ENCODE measurements at regions not wholly inside any gene's neighbourhood (a gene's known extent, or its start where the extent isn't known, plus 50 kb on each side); places are given as distances from the start of the nearest gene placed in this dataset.

DNA sequence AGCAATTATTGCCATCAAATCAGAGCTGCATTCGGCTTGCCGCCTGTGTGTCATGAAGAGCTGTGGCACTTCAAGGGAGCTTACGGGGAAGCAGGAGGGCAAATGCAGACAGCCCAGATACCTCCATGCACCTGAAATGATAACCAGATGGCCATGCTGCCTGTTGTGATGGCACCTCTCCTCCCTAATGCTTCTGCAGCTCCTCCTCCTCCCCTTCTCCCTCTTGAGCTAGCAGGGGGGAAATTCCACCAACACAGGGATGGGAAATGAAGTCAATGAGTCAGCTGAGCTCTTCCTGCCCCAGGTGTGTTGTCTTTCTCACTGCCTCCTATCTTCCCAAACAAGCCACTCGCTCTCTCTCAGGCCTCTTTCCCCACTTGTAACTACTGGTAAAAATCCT, 565.0 kb downstream of the BCOR start:
- WGBS, 2 donors: 91 to 92% methylated on average over 4 of the region's 4 CpGs
- H3K36me3 ChIP-seq: no peaks in the 10 kb centered on the region
- no peak for DNase-seq
- no peak overlapping the region for H3K4me3 ChIP-seq
- no peak for ATAC-seq
- H3K27ac ChIP-seq: no peak overlapping the region
- peaks cover 0 to 31% (median 0%) of the 10 kb centered on the region in 7 donors for H3K27me3 ChIP-seq
- TF ChIP-seq, protein P1, sequence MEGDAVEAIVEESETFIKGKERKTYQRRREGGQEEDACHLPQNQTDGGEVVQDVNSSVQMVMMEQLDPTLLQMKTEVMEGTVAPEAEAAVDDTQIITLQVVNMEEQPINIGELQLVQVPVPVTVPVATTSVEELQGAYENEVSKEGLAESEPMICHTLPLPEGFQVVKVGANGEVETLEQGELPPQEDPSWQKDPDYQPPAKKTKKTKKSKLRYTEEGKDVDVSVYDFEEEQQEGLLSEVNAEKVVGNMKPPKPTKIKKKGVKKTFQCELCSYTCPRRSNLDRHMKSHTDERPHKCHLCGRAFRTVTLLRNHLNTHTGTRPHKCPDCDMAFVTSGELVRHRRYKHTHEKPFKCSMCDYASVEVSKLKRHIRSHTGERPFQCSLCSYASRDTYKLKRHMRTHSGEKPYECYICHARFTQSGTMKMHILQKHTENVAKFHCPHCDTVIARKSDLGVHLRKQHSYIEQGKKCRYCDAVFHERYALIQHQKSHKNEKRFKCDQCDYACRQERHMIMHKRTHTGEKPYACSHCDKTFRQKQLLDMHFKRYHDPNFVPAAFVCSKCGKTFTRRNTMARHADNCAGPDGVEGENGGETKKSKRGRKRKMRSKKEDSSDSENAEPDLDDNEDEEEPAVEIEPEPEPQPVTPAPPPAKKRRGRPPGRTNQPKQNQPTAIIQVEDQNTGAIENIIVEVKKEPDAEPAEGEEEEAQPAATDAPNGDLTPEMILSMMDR (IDR thresholded peaks at IDR 0.05): no peak
- intact Hi-C loops (cut with DNase I): no loop called here
- H3K4me1 ChIP-seq: no peaks in the 10 kb centered on the region
- peaks cover 0 to 6% (median 0%) of the 10 kb centered on the region in 11 donors for H3K9me3 ChIP-seq

DNA sequence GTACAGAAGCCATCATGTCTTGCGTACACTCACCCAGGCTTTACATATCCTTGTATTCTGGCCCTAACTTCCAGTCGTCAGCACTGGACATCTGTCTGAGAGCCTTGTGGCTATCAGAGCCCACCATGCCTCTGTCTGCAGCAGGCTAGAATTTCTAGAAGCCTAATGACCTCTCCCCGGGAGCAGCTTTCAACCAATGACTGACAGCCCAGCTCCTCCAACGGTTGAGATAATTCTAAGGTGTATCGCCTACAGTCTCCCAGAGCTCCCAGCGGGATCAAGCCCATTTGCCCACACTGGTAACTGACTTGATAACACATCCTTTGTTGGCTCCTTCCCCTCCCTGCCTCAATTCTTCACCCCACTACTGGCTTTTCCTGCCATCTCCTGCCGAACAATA, 562.8 kb downstream of the BCOR start:
- intact Hi-C loops (cut with DNase I): no loop called here
- Histone ChIP-seq H3K4me1 (no peaks in the 10 kb centered on the region), H3K4me3 (no peak overlapping the region), H3K36me3 (no peaks in the 10 kb centered on the region), H3K27me3 (peaks cover 0 to 37% (median 0%) of the 10 kb centered on the region in 7 donors), H3K9me3 (peaks cover 0 to 6% (median 0%) of the 10 kb centered on the region in 11 donors), H3K27ac (no peak overlapping the region)
- no peak for ATAC-seq
- WGBS, 2 donors: 89 to 95% methylated on average over 6 to 7 of the region's 7 CpGs
- no peak for DNase-seq
- TF ChIP-seq, protein P1 (IDR thresholded peaks at IDR 0.05): no peak

DNA sequence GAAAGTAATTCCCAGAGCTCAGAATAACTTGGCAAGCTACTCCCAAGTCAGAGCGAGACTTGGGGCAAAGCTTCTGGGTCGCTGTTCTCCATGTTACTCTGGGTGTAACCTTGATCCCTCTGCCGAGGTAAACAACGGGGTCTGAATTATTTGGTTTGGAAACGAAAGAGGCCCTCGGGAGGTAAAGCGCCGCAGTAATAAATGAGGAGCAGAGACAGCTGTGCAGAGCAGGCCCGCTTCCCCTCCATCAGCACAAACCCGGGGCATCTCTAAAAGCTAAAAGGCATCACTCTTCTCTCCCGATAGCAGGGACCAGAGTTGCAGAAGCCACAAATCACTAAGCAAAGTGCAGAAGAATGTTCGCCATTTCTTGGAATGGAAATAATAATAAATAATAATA, 561.5 kb downstream of the BCOR start:
- no peak for ATAC-seq
- H3K4me1 ChIP-seq: no peaks in the 10 kb centered on the region
- no peak overlapping the region for H3K4me3 ChIP-seq
- no peak overlapping the region for H3K27ac ChIP-seq
- DNase-seq: no peak
- H3K36me3 ChIP-seq: no peaks in the 10 kb centered on the region
- TF ChIP-seq, protein P1 (IDR thresholded peaks at IDR 0.05): no peak
- WGBS, 2 donors: 58 to 67% methylated on average over 12 of the region's 12 CpGs
- H3K9me3 ChIP-seq: peaks cover 0 to 6% (median 0%) of the 10 kb centered on the region in 11 donors
- H3K27me3 ChIP-seq: peaks cover 0 to 48% (median 0%) of the 10 kb centered on the region in 7 donors
- intact Hi-C loops (cut with DNase I): no loop called here

DNA sequence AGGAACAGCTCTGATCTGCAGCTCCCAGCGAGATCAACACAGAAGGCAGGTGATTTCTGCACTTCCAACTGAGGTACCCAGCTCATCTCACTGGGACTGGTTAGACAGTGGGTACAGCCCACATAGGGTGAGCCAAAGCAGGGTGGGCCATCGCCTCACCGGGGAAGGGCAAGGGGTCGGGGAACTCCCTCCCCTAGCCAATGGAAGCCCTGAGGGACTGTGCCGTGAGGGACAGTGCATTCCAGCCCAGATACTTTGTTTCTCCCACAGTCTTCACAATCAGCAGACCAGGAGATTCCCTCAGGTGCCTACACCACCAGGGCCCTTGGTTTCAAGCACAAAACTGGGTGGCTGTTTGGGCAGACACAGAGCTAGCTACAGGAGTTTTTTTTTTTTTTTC, 555.9 kb downstream of the BCOR start:
- peaks cover 0 to 26% (median 0%) of the 10 kb centered on the region in 7 donors for H3K27me3 ChIP-seq
- peaks cover 0 to 10% (median 0%) of the 10 kb centered on the region in 11 donors for H3K9me3 ChIP-seq
- intact Hi-C loops (cut with DNase I): no loop called here
- DNase-seq (no peak), ATAC-seq (no peak)
- TF ChIP-seq, protein P1 (IDR thresholded peaks at IDR 0.05): no peak
- no peaks in the 10 kb centered on the region for H3K4me1 ChIP-seq
- no peak overlapping the region for H3K27ac ChIP-seq
- 86 to 92% methylated on average over 5 of the region's 5 CpGs for WGBS, 2 donors
- H3K36me3 ChIP-seq: no peaks in the 10 kb centered on the region
- no peak overlapping the region for H3K4me3 ChIP-seq

All from heart right ventricle (tissue), 16 donors.